H1 (cell line): ENCODE measurements at regions not wholly inside any gene's neighbourhood (a gene's known extent, or its start where the extent isn't known, plus 50 kb on each side); places are given as distances from the start of the nearest gene placed in this dataset.

Experiments used
- ATF3 ChIP-seq: IDR thresholded peaks from 2 replicates; pipeline ENCODE4 v1.6.1; 2011; ENCODE audit warnings: low read depth, mild to moderate bottlenecking, low read length; ENCODE audit not compliant: insufficient read depth
- CREB1 ChIP-seq: IDR thresholded peaks from 2 replicates; pipeline ENCODE4 v1.6.1; 2012; ENCODE audit warnings: inconsistent platforms
- CTBP2 ChIP-seq: IDR thresholded peaks from 2 replicates; pipeline ENCODE4 v1.7.0; 2011; ENCODE audit warnings: borderline replicate concordance, mild to moderate bottlenecking, moderate library complexity, mixed read lengths, low read length; ENCODE audit not compliant: insufficient read depth, insufficient read length
- HDAC2 ChIP-seq, 2 experiments: fragments of 300-600 bp in 1 of 2; sonication (generic) in 1 of 2; IDR thresholded peaks; 2 replicates each; pipeline ENCODE4 v1.6.1; 2011 to 2012; ENCODE audit warnings: low read depth in 2 of 2, low read length in 2 of 2, mild to moderate bottlenecking in 2 of 2, moderate library complexity in 2 of 2, borderline replicate concordance in 1 of 2, inconsistent platforms in 1 of 2
- HDAC6 ChIP-seq: IDR thresholded peaks from one replicate; pipeline ENCODE4 v1.7.1; 2012; ENCODE audit warnings: low read depth, mild to moderate bottlenecking, inconsistent platforms, low read length, moderate library complexity
- KDM4A ChIP-seq: IDR thresholded peaks from one replicate; pipeline ENCODE4 v1.7.1; 2012; ENCODE audit warnings: low read depth, mild to moderate bottlenecking, moderate library complexity, low read length, inconsistent platforms; ENCODE audit not compliant: severe bottlenecking
- TBP ChIP-seq: IDR thresholded peaks from 2 replicates; pipeline ENCODE4 v1.6.1; 2011; ENCODE audit warnings: low read depth, low read length, improper control_type of control experiment
- TF ChIP-seq, protein P1 (sequence below): fragments of 300-600 bp; sonication (generic); IDR thresholded peaks from 2 replicates; pipeline ENCODE4 v1.7.1; 2012; ENCODE audit warnings: low read length, moderate library complexity, mild to moderate bottlenecking, inconsistent platforms; ENCODE audit not compliant: insufficient replicate concordance

DNA sequence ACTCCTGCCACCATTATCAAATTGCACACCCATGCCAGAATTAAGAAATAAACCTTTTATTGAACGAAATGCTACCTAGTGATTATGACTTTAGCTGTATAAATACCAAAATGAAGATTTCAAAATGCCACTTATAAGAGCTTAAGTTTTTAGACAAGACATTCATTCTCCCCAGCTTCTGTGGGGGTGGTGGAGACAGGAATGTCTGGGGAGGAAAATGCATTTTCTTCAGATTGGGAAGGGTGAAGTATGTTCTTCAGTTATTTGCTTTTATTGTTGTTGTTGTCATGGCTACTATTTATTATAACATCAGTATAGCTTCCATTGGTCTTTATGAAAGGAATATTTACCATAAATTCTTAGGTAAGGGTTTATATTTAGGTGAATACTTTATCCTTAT, 132.7 kb upstream of the GMNC start (continued):
- TF ChIP-seq, protein P1, sequence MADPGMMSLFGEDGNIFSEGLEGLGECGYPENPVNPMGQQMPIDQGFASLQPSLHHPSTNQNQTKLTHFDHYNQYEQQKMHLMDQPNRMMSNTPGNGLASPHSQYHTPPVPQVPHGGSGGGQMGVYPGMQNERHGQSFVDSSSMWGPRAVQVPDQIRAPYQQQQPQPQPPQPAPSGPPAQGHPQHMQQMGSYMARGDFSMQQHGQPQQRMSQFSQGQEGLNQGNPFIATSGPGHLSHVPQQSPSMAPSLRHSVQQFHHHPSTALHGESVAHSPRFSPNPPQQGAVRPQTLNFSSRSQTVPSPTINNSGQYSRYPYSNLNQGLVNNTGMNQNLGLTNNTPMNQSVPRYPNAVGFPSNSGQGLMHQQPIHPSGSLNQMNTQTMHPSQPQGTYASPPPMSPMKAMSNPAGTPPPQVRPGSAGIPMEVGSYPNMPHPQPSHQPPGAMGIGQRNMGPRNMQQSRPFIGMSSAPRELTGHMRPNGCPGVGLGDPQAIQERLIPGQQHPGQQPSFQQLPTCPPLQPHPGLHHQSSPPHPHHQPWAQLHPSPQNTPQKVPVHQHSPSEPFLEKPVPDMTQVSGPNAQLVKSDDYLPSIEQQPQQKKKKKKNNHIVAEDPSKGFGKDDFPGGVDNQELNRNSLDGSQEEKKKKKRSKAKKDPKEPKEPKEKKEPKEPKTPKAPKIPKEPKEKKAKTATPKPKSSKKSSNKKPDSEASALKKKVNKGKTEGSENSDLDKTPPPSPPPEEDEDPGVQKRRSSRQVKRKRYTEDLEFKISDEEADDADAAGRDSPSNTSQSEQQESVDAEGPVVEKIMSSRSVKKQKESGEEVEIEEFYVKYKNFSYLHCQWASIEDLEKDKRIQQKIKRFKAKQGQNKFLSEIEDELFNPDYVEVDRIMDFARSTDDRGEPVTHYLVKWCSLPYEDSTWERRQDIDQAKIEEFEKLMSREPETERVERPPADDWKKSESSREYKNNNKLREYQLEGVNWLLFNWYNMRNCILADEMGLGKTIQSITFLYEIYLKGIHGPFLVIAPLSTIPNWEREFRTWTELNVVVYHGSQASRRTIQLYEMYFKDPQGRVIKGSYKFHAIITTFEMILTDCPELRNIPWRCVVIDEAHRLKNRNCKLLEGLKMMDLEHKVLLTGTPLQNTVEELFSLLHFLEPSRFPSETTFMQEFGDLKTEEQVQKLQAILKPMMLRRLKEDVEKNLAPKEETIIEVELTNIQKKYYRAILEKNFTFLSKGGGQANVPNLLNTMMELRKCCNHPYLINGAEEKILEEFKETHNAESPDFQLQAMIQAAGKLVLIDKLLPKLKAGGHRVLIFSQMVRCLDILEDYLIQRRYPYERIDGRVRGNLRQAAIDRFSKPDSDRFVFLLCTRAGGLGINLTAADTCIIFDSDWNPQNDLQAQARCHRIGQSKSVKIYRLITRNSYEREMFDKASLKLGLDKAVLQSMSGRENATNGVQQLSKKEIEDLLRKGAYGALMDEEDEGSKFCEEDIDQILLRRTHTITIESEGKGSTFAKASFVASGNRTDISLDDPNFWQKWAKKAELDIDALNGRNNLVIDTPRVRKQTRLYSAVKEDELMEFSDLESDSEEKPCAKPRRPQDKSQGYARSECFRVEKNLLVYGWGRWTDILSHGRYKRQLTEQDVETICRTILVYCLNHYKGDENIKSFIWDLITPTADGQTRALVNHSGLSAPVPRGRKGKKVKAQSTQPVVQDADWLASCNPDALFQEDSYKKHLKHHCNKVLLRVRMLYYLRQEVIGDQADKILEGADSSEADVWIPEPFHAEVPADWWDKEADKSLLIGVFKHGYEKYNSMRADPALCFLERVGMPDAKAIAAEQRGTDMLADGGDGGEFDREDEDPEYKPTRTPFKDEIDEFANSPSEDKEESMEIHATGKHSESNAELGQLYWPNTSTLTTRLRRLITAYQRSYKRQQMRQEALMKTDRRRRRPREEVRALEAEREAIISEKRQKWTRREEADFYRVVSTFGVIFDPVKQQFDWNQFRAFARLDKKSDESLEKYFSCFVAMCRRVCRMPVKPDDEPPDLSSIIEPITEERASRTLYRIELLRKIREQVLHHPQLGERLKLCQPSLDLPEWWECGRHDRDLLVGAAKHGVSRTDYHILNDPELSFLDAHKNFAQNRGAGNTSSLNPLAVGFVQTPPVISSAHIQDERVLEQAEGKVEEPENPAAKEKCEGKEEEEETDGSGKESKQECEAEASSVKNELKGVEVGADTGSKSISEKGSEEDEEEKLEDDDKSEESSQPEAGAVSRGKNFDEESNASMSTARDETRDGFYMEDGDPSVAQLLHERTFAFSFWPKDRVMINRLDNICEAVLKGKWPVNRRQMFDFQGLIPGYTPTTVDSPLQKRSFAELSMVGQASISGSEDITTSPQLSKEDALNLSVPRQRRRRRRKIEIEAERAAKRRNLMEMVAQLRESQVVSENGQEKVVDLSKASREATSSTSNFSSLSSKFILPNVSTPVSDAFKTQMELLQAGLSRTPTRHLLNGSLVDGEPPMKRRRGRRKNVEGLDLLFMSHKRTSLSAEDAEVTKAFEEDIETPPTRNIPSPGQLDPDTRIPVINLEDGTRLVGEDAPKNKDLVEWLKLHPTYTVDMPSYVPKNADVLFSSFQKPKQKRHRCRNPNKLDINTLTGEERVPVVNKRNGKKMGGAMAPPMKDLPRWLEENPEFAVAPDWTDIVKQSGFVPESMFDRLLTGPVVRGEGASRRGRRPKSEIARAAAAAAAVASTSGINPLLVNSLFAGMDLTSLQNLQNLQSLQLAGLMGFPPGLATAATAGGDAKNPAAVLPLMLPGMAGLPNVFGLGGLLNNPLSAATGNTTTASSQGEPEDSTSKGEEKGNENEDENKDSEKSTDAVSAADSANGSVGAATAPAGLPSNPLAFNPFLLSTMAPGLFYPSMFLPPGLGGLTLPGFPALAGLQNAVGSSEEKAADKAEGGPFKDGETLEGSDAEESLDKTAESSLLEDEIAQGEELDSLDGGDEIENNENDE = no peak
- no peak for TF ChIP-seq CTBP2
- TF ChIP-seq ATF3 = no peak
- no peak for TF ChIP-seq CREB1
- no peak for TF ChIP-seq TBP
- no peak for TF ChIP-seq HDAC2 (IDR thresholded peaks at IDR 0.05; ENCODE audit: borderline replicate concordance in 1 of 2, low read depth in 2 of 2, low read length in 2 of 2)
- no peak for TF ChIP-seq KDM4A
- TF ChIP-seq HDAC6 = no peak
